ENCODE measurements at regions not wholly inside any gene's neighbourhood (a gene's known extent, or its start where the extent isn't known, plus 50 kb on each side); places are given as distances from the start of the nearest gene placed in this dataset.

- no peak overlapping the region for H3K4me3 ChIP-seq (ENCODE audit: low read depth, low read length)
- no peak for TF ChIP-seq CTCF (IDR thresholded peaks at IDR 0.05; ENCODE audit: insufficient read depth, low read depth, low read length)
- no peak for DNase-seq (ENCODE audit: low read depth)
These were observed 105.9 kb upstream of the SPACA1 start for GRCh38 chr6:87941556-87942358.

GRCh38 chr6:87939776-87940175 is 107.9 kb upstream of the SPACA1 start:
- no peak for DNase-seq (ENCODE audit: low read depth)
- no peak overlapping the region for H3K4me3 ChIP-seq (ENCODE audit: low read depth, low read length)
- TF ChIP-seq CTCF (IDR thresholded peaks at IDR 0.05; ENCODE audit: insufficient read depth, low read depth, low read length) = no peak

- TF ChIP-seq CTCF (IDR thresholded peaks at IDR 0.05; ENCODE audit: insufficient read depth, low read depth, low read length) = no peak
- H3K4me3 ChIP-seq (ENCODE audit: low read depth, low read length) = no peak overlapping the region
- no peak for DNase-seq (ENCODE audit: low read depth)
These were observed 109.4 kb upstream of the SPACA1 start for GRCh38 chr6:87938287-87938686.

GRCh38 chr6:87936065-87936464 is 111.6 kb upstream of the SPACA1 start:
- DNase-seq (ENCODE audit: low read depth) = no peak

GRCh38 chr6:87935196-87935595 is 112.4 kb upstream of the SPACA1 start:
- no peak overlapping the region for H3K4me3 ChIP-seq (ENCODE audit: low read depth, low read length)
- no peak for TF ChIP-seq CTCF (IDR thresholded peaks at IDR 0.05; ENCODE audit: insufficient read depth, low read depth, low read length)
- no peak for DNase-seq (ENCODE audit: low read depth)

More at GRCh38 chr6:87936065-87936464, 111.6 kb upstream of the SPACA1 start:
- no peak for TF ChIP-seq CTCF (IDR thresholded peaks at IDR 0.05; ENCODE audit: insufficient read depth, low read depth, low read length)
- H3K4me3 ChIP-seq (ENCODE audit: low read depth, low read length) = no peak overlapping the region

- H3K4me3 ChIP-seq (ENCODE audit: low read depth, low read length) = no peak overlapping the region
- no peak for TF ChIP-seq CTCF (IDR thresholded peaks at IDR 0.05; ENCODE audit: insufficient read depth, low read depth, low read length)
- no peak for DNase-seq (ENCODE audit: low read depth)
These were observed 115.3 kb upstream of the SPACA1 start for GRCh38 chr6:87932361-87932760.
